Right atrium auricular region (tissue), 2 donors: ENCODE measurements at regions not wholly inside any gene's neighbourhood (a gene's known extent, or its start where the extent isn't known, plus 50 kb on each side); places are given as distances from the start of the nearest gene placed in this dataset.

Source experiments
- DNase-seq: peaks from one replicate; pipeline ENCODE4 v3.0.0-alpha.2; 2019; ENCODE audit warnings: low spot score
- H3K27ac ChIP-seq, 2 donors: fragments of 200-600 bp; sonication (generic); 1 replicate in 1 of 2; 2 replicates in 1 of 2; pipeline ENCODE4 v1.5.1; 2016 to 2019
- H3K27me3 ChIP-seq, 2 donors: fragments of 200-600 bp; sonication (generic); one replicate each; pipeline versions ENCODE4 v1.5.1 to v1.6.0; 2017 to 2019
- H3K36me3 ChIP-seq: fragments of 200-600 bp; sonication (generic); one replicate; pipeline ENCODE4 v1.5.1; 2016
- H3K4me1 ChIP-seq, 2 donors: fragments of 200-600 bp; sonication (generic); one replicate each; pipeline versions ENCODE4 v1.5.1 to v1.6.0; 2017 to 2019
- H3K4me3 ChIP-seq, 2 donors: fragments of 200-600 bp; sonication (generic); 1 replicate in 1 of 2; 2 replicates in 1 of 2; pipeline ENCODE4 v1.5.1; 2017 to 2019; ENCODE audit warnings: mild to moderate bottlenecking in 1 of 2, moderate library complexity in 1 of 2
- H3K9me3 ChIP-seq, 2 donors: fragments of 200-600 bp; sonication (generic); one replicate each; pipeline ENCODE4 v1.5.1; 2019
- CTCF ChIP-seq, 2 donors: fragments of 200-600 bp; sonication (generic); IDR thresholded peaks; one replicate each; pipeline ENCODE4 v1.5.1; 2019; ENCODE audit warnings: antibody characterized with exemption in 2 of 2

- H3K36me3 ChIP-seq, result no peaks in the 10 kb centered on the region
- no peak for TF ChIP-seq CTCF (IDR thresholded peaks at IDR 0.05)
- no peaks in the 10 kb centered on the region for H3K9me3 ChIP-seq
- H3K4me1 ChIP-seq, result peaks cover 0 to 5% of the 10 kb centered on the region in 2 donors
- DNase-seq, result no peak
- no peak overlapping the region for H3K4me3 ChIP-seq
- H3K27ac ChIP-seq, result no peak overlapping the region
- H3K27me3 ChIP-seq, result no peaks in the 10 kb centered on the region
Observed at GRCh38 chr6:138652824-138653223, 120.7 kb upstream of the CCDC28A start.

DNA sequence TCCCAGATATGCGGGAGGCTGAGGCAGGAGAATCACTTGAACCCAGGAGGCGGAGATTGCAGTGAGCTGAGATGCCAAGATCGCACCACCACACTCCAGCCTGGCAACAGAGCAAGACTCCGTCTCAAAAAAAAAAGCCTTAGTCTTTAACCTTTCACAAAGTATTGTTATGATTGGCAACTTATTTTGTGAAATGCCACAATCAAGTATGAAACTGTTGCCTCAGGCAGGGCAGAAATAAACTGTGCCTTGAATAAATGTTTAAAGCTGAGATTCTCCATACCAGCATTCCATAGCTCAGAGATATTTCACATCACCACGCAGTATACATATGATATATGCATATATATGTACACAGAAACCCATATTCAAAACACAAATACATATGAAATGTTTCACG, 120.1 kb upstream of the CCDC28A start:
- Histone ChIP-seq H3K36me3 (no peaks in the 10 kb centered on the region), H3K27ac (no peak overlapping the region), H3K9me3 (no peaks in the 10 kb centered on the region), H3K4me1 (peaks cover 0 to 5% of the 10 kb centered on the region in 2 donors), H3K27me3 (no peaks in the 10 kb centered on the region), H3K4me3 (no peak overlapping the region)
- TF ChIP-seq CTCF (IDR thresholded peaks at IDR 0.05), result no peak
- no peak for DNase-seq

- H3K27me3 ChIP-seq, result no peaks in the 10 kb centered on the region
Observed at GRCh38 chr6:138654715-138655634, 118.6 kb upstream of the CCDC28A start.

DNA sequence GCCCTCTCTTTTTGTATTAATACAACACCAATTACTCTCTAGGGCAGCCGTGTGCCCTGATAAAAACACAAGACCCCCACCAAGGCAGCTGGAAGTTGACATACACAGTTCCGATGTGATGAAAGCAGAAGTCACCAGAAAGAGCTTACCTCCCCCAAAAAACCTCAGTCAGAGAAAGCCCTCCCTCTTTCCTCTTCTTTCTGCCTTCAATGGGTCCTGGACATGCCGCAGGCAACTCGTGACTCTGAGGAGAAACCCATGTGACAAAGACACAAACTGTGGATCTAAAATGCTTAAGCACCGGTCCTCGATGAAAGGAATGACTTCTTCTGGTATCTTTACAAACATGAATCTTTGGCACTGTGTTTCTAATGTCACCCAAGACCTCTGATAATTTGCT, 117.7 kb upstream of the CCDC28A start:
- no peaks in the 10 kb centered on the region for H3K27me3 ChIP-seq
- DNase-seq, result no peak
- H3K27ac ChIP-seq, result no peak overlapping the region
- no peaks in the 10 kb centered on the region for H3K9me3 ChIP-seq
- no peaks in the 10 kb centered on the region for H3K36me3 ChIP-seq
- TF ChIP-seq CTCF (IDR thresholded peaks at IDR 0.05), result no peak
- H3K4me3 ChIP-seq, result no peak overlapping the region
- peaks cover 0 to 5% of the 10 kb centered on the region in 2 donors for H3K4me1 ChIP-seq

More at GRCh38 chr6:138654715-138655634, 118.6 kb upstream of the CCDC28A start:
- Histone ChIP-seq H3K9me3 (no peaks in the 10 kb centered on the region), H3K4me3 (no peak overlapping the region), H3K36me3 (no peaks in the 10 kb centered on the region), H3K4me1 (peaks cover 0 to 5% of the 10 kb centered on the region in 2 donors), H3K27ac (no peak overlapping the region)
- TF ChIP-seq CTCF (IDR thresholded peaks at IDR 0.05), result no peak
- DNase-seq, result no peak

DNA sequence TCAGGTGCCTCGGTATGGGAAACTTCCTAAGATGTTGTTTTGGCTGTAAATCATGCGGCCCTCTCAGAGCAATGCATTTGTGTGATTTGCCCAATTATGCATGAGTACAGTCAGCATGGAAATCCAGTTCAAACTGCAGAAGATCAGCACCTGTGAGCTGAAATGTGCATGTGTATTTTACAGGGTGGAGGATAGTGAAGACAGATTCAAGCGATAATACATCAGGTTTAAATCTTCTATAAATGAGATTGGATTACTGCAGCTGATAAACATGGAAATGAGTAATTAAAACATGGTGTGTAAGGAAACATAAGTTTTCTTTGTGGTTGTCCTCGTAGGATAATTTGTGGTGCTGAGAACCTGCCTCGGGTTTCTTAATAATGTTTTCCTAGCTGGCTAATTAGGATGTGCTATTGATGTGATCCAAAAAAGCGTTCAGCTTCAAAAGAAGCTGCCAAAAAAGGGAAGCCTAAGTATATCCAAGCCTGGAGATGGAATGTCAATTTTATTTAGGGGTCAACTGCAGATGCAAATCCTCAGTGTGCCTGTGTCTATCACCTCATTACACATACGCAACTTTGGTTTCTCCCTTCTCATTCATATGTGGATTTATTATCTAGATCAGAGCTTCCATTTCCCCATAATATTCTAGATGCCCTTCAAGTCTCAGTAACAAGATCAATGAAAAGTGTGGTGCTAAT, 117.1 kb upstream of the CCDC28A start:
- peaks cover 0 to 5% of the 10 kb centered on the region in 2 donors for H3K4me1 ChIP-seq
- DNase-seq, result no peak
- no peak overlapping the region for H3K4me3 ChIP-seq
- no peaks in the 10 kb centered on the region for H3K36me3 ChIP-seq
- TF ChIP-seq CTCF (IDR thresholded peaks at IDR 0.05), result no peak
- H3K27ac ChIP-seq, result no peak overlapping the region
- no peaks in the 10 kb centered on the region for H3K9me3 ChIP-seq
- H3K27me3 ChIP-seq, result no peaks in the 10 kb centered on the region
